Activated naive CD4-positive, alpha-beta T cell treated with anti-CD3 and anti-CD28 coated beads, Interleukin-2, amount 50 U/mL, for 16 hours (primary cell): ENCODE measurements at regions not wholly inside any gene's neighbourhood (a gene's known extent, or its start where the extent isn't known, plus 50 kb on each side); places are given as distances from the start of the nearest gene placed in this dataset.
"Not testable (repeated sequence)": the region's sequence is repeated elsewhere in the genome, so short reads cannot be mapped to it uniquely, and the experiment has no call there.

Source experiments
- DNase-seq: peaks from one replicate; pipeline ENCODE4 v3.0.0-alpha.2; 2020

DNA sequence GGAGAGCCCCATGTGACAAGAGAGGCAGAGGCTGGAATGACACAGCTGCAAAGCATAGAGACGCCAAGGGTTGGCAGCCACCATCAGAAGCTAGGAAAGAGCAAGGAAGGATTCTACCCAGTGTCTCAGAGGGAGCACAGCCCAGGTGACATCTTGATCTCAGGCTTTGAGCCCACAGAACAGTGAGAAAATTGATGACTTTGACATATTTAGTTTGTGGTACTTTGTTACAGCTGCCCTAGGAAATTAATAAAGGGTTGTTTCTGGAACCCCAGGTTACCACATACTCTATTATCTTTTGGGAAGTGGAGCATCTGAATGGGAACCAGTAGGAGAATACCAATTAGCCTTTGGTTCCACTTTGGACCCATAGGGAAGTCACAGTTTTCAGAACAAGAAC lies 231.7 kb downstream of the ZNF621 start:
- no peak for DNase-seq

DNA sequence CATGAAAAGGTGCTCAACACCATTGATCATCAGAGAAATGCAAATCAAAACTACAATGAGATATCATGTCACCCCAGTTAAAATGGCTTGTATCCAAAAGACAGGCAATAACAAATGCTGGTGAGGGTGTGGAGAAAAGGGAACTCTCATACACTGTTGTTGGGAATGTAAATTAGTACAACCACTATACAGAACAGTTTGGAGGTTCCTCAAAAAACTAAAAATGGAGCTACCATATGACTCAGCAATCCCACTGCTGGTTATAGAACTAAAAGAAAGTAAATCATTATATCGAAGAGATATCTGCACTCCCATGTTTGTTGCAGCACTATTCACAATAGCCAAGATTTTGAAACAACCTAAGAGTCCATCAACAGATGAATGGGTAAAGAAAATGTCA lies 238.0 kb downstream of the ZNF621 start:
- DNase-seq, result not testable (repeated sequence)

DNA sequence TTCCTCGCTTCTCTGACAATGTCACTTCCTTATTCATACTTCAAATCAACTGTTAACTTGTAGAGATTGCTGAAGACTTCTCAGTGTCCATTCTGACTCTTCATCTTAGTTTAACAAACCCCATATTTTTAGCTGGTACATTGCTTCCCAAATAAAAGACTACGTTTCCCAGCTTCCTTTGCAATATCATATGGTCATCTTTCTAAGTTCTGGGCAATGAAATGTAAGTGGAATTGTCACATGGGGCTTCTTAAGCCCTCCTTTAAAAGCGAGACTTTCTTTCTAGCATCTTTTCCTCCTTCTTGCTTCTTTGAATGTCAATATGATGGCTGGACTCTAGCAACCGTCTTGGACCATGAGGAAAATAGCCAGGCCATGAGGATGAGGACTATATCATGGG lies 239.0 kb downstream of the ZNF621 start:
- DNase-seq, result no peak

DNA sequence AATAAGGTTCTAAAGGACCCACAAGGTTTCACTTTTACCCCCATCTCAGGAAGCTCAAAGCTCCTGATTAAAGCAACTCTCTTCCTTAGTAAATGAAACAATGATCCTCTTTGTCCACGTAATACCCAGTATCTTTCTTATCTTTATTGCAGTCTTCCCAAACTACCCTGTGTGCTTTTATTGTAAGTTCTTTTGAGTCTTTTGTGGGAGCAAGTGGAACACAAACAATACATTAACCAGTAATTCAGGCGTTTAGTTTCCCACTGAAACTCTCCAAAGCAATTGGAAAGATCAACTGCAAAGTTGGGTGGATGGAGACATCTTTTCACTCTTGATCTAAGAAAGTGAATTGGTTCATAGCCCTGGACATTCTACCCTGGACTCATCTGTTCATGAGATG lies 240.0 kb downstream of the ZNF621 start:
- DNase-seq, result no peak

DNA sequence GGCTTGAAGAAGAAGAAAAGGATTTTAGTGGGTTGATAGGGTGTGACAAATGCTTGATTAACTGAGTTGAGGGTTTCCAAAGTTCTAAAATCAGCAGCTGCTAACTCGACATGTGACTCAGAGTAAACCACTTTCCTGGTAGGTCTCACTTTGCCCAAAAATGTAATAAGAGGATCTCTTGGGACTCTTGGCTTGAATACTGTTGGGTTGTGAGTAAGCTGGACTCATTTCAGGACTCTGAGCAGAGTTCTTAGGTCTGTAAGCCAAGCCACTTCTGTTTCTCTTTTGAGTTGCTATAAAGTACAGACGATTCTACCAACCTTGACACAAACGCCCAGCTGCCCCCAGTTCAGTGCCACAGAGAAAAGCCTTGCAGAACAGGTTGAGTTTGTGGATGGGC lies 241.1 kb downstream of the ZNF621 start:
- DNase-seq, result no peak

DNA sequence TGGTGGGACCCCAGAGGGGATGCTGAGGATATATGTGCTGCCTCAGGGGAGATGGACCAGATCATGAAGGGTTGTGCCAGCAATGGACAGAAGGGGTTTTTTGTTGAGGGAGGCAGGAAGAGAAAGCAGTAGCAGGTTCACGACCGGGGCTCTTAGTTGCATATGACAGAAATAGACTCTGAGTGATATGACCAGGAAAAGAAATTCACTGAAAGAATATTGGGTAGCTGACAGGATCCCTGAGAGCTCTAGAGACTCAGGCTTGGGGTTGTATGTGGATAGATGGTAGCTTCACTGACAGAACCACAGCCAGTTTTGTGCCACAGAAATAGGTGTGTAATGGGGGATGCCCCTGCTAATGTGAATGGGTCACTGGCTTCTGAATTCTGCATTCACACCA lies 241.6 kb downstream of the ZNF621 start:
- no peak for DNase-seq

DNA sequence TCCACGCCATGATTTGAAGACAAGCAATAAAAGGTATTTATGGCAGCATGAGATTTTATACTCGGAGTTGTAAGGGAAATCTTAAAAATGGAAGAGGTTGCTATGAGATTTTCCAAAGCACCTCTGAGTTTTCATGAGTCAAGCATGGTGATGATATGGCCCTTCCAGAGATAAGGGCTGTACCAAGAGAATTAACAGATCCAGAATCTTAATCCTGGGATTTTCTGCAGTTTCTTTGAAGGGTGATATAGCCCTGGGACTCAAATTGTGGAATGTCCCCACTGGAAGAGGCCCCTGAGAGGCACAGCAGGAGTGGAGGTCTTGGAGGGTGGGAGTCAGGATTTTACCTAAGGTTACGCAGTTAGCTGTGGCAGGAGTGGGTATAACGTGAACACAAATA lies 243.3 kb downstream of the ZNF621 start:
- no peak for DNase-seq

DNA sequence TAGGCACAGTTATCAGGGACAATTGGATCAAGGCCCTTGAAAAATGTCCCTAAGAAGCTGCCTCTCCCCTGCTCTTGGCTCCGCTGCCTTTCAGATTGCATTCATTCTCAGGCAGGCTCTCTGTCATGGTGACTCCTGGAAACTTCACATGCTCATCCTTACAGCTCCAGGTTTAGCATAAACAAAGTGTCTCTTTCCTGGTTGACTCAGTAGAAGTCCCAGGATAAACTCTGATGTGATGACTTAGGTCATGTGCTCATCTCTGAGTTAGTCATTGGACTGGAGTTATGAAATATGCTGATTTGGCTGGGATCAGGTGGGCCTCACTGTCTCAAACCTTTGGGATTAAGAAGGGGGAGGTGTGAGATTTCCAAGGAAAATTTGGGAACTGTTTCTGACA lies 243.8 kb downstream of the ZNF621 start:
- DNase-seq, result no peak

DNA sequence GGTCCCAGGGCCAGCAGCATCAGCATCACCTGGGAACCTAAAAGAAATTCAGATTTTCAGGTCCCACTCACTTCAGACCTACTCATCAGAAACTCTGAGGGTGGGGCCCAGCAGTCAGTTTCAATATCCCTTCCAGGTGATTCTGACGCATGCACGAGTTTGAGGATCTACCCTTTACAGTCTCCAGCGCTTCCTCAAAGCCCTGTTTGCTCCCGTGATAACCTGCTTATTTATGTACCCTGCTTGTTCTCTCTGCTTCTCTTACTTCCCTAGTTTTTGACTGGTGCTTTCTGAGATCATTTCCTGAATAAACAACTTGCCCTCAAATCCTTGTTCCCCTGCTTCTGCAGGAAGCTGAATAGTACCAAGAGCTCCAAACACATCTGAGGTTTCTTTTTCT lies 245.3 kb downstream of the ZNF621 start:
- DNase-seq, result no peak

DNA sequence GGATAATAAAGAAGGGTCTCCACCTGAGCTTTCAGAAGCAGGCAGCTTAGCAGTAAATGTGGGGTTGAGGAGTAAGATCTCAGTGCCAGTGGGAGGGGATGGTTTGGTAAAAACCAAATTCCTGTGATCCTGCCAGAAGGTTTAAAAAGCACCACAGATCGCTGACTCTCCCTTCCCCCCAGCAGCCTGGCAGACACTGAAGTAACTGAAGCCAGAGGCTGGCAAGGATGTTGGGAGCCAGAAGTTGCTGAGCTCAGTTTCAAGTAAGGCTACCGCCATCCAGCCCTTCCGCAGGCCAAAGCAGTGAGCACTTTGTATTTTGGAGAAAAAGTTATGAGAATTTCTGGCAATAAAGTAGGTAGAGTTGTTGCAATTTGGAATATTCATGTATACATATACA lies 246.4 kb downstream of the ZNF621 start:
- DNase-seq, result no peak

DNA sequence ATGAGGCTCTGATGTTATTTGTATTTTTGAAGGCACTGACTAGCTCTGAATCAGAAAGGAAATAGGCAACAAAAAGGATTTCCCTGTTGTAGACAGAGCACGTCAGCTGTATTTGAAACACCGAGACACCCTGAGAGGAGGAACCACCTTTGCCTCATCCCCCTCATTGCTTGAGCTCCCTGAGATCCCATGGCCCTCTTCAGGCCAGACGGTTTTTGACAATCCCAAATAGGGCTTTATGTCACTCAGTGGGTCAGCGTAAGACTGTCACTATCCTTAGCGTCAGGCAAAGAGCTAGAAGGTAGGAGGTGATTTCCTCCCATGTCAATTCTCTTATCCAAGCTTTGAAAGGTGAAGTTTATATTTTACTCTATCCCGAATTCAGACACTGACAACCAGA lies 254.3 kb downstream of the ZNF621 start:
- no peak for DNase-seq

DNA sequence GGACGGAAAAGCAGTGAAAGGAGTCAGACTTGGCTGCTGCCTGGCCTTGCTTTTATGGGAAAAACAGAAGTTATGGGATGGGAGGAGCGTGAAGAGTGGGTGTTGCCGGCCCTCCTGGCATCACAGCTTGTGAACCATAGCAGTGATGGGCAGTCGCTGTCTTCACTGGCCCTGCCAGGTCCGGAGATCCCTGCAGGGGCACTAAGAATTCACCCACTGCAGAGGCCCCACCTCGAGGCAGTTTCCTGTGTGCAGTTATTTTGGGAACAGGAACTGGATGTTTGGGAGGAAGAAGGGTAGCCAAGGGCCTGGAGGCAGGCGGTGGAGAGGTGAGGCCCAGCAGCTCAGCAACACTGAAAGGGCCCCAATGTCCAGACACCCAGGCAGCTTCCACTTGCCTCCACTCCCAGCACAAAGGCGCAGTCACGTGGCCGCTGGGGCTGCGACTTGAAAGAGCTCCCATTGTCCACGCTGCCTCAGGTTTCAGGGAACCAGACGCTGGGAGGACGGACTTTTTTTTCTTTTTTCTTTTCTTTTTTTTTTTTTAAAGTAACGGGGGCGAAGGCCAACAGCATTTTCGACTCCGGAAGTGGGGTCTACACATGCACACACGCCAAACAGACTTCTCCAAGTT lies 255.6 kb downstream of the ZNF621 start:
- no peak for DNase-seq

DNA sequence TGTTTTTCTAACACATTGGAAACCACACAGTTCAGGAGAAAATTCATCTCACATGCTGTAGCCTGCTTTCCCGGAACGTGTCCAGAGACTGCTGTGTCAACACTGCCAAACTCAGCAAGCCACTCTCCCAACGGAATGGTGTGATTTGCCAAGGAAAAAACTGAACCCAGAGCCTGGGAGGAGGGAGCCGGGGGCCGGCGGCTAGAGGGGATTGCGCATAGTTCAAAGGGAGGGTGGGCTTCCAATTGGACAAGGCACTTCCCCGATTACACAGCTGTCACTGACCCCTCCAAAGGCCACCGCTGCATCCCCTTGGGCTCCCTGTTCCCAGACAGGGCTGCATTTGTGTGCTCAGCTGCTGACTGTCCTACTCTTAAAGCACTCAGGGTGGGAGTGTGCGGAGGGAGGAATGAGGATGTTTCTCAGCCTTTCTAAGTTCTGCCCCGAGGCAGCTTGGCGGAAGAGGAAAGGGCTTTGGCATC lies 256.2 kb downstream of the ZNF621 start:
- no peak for DNase-seq

DNA sequence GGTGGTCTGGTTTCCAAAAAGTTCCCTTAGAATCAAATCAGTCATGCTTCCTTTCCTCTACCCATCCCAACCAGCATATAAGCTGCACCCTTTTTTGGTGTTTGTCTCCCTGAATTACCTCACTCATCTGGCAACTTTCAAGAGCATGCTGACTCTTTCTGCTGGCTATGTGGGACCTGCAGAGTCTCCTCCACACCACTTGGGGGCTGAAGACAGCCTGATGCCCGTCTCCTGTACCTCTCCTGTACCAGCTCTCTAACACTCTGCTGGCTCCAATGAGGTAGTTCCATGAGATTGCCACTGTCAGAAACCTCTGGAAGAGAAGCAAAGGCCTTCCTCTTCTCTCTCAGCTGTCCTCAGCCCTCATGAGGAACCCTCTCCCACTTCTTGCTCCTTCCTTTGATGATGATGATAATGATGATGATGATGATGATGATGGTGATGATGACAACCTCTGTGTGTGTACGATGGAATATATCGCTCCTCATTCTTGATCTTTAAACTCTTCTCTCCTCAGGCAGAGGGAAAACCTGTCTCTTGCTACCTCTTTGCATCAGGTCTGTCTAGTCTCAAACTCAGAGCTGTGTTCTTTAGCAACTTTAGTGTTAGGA lies 257.5 kb downstream of the ZNF621 start:
- DNase-seq, result no peak

DNA sequence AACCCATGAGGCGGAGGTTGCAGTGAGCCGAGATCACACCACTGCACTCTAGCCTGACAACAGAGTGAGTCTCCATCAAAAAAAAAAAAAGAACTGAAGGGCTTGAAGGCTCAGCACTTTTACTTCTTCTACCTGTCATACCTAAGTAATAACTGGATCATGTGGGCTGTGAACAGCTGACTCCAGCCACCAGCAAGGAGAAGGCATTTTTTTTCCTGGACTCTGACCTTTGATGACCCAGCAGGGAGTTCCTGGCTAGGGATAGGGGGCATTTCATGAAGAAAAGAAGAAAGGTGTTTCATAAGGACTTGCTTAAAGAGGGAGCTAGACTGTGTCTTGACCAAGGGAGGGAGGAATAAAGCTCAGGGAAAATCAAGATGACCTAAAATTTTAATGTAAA lies 266.0 kb downstream of the ZNF621 start:
- no peak for DNase-seq

DNA sequence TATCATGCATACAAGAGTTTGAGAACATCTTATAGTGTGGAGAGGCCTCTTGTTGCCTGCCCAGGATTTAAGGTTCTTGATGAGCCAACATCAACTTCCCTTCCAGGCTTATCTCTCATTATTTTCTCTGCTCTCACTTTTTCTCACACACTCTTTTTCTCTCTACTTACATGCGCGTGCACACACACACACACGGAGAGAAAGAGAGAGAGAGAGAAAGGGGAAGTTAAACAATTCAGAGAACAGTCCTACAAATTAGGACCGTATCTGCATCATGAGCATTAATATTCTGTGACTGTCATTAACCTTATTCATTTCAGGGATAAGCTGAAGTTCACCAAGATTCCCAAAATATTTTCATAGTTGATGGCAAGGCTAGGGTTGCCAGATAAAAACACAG lies 269.0 kb downstream of the ZNF621 start:
- no peak for DNase-seq

DNA sequence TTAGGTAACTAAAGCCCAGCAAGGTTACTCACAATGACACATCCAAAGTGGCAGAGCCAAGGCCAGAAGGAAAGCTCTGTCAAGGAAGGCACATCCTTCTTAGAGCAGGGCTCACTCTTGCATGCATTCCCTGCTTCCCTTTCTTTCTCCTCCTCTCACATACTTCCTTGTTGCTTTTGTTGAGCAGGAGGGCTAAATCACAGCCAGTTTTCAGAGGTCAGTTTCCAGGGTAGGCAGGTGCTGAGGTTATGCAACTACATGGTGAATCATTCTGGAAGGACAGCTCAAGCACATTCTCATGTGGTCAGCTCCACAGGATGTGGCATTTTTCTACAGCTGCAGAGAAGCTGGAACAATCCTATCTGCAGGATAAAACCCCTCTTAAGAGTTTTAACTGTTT lies 275.6 kb downstream of the ZNF621 start:
- no peak for DNase-seq

DNA sequence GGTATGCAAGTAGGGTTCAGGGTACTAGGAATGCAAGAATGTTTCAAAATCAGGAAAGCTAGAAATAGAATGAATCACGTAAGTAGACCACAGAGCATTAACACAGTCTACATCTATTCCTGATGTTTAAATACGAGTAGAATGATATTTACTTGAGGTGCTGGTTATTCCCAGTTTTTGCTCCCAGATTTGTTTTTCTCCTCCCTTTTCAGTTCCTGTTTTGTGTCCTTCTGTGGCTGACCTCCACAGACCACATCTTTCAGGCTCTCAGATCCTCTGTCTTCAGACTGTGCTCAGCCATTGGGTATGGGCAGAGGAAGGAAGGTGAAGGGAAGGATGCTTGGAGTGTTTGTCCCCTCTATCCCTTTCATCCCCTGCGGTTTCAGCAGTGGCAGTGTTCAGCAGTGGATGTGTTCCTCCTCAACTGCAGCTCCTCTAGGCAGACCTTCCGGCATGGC lies 276.6 kb downstream of the ZNF621 start:
- DNase-seq, result no peak

DNA sequence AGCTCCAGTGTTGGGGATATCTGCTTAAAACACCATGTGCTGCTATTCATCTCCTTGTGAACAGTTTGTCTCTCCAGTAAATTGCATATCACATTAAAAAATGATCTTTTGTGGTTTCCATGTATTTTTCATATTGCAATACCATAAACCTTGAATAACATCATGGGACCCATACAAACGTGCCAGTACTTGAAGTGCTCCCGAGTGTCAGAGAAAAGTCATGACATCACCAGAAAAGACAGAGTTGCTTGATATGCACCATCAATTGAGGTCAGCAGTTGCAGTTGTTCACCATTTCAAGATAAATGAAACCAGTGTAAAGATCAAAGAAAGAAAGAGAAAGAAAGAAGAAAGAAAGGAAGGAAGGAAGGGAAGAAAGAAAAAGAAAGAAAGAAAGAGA lies 278.6 kb downstream of the ZNF621 start:
- no peak for DNase-seq

DNA sequence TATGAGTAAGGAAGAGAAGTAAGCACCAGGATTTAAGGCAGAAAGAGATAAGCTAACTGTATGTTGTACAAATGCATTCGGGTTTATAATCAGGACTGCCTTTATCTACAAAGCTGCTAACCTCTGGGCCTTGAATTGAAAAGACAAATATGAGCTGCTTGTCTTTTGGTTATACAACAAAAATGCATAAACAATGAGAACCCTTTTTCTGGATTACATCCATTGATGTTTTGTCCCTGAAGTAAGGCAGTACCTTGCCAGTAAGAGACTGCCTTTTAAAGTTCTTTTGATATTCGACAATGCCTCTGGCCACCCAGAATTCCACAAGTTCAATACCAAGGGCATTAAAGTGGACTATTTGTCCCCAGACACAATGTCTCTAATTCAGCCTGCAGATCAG lies 280.7 kb downstream of the ZNF621 start:
- DNase-seq, result no peak

DNA sequence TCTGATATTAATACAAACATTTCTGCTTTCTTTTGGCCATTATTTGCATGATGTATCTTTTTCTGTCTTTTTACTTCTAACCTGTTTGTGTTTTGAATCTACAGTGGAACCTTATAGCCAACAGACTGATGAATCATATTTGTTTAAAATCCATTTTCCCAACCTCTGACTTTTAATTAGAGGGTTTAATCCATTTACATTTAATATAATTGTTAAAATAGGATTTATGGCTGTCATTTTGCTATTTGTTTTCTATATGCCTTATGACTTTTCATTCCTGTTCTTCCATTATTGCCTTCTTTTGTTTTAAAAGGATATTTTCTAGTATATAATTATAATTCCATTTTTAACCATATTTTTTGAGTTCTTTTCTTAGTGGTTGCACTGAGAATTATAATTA lies 286.1 kb downstream of the ZNF621 start:
- DNase-seq, result no peak

DNA sequence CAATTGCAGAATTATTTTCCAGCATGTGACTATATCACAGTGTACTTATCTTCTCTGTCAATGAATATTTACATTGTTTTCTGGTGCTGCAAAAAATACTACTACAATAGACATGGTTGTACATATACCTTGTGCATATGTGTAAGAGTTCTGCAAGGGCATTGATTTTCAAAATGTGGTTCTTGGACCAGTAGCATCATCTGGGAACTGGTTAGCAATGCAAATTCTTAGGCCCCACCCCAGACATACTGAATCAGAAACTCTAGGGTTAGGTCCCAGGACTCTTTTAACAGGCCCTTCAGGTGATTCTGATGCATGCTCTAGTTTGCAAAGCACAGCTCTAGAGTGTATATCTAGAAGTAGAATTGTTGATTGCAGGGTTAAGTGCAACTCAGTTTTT lies 292.3 kb downstream of the ZNF621 start:
- DNase-seq, result no peak

DNA sequence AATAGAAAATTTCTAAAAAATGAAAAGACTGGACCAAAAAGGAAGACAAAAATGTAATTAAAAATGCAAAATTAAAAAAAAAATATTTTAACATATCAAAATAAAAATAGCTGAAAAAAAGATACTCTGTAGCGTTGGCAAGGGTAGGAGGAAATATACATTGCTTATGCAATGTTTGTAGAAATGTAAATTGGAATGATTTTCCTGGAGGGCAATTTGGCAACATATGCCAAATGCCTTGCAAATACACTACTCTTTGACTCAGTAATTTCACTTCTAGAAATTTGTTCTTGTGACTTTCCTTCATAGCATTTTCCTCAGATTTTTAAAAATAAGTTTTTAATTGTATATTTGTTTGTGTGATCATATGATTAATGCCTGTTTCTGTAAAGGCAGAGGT lies 296.6 kb downstream of the ZNF621 start:
- no peak for DNase-seq

DNA sequence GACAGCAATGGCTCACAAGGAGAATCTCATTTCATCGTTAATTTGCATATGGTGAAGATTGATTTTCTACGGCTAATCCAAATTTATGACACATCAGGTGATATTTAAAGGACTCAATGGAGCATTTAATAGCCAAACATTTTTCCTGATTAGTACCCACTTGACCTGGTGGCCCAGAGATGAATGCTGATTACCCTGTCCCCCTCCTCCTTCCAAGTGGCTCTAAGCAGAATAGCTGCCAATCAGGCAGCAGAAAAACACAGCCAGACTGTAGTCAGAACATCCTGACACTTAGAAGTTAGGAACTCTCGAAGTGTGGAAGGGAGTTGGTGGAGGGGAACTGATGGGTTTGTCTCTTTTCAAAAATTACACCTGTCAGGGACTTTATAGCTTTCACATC lies 302.5 kb downstream of the ZNF621 start:
- DNase-seq, result no peak
